COLO829 (cell line): ENCODE measurements at regions not wholly inside any gene's neighbourhood (a gene's known extent, or its start where the extent isn't known, plus 50 kb on each side); places are given as distances from the start of the nearest gene placed in this dataset.
"Not testable (repeated sequence)": the region's sequence is repeated elsewhere in the genome, so short reads cannot be mapped to it uniquely, and the experiment has no call there.

Experiments
- DNase-seq: peaks from one replicate; pipeline ENCODE4 v3.0.0; 2012; ENCODE audit warnings: low spot score

- not testable (repeated sequence) for DNase-seq
Observed at GRCh38 chrX:10469-11458, 270.4 kb upstream of the PLCXD1 start.

GRCh38 chrX:13821-14443, 267.2 kb upstream of the PLCXD1 start:
- DNase-seq = not testable (repeated sequence)

GRCh38 chrX:14452-14851, 266.7 kb upstream of the PLCXD1 start:
- DNase-seq = not testable (repeated sequence)

GRCh38 chrX:18768-19454, 262.3 kb upstream of the PLCXD1 start:
- DNase-seq = not testable (repeated sequence)

- DNase-seq = not testable (repeated sequence)
Observed at GRCh38 chrX:19455-19827, 261.7 kb upstream of the PLCXD1 start.

- peak; percentile 0 for DNase-seq
Observed at GRCh38 chrX:19912-20571, 261.1 kb upstream of the PLCXD1 start.

GRCh38 chrX:24139-24538, 257.0 kb upstream of the PLCXD1 start:
- not testable (repeated sequence) for DNase-seq
